ENCODE measurements at regions not wholly inside any gene's neighbourhood (a gene's known extent, or its start where the extent isn't known, plus 50 kb on each side); places are given as distances from the start of the nearest gene placed in this dataset.
"Not testable (repeated sequence)": the region's sequence is repeated elsewhere in the genome, so short reads cannot be mapped to it uniquely, and the experiment has no call there.

DNA sequence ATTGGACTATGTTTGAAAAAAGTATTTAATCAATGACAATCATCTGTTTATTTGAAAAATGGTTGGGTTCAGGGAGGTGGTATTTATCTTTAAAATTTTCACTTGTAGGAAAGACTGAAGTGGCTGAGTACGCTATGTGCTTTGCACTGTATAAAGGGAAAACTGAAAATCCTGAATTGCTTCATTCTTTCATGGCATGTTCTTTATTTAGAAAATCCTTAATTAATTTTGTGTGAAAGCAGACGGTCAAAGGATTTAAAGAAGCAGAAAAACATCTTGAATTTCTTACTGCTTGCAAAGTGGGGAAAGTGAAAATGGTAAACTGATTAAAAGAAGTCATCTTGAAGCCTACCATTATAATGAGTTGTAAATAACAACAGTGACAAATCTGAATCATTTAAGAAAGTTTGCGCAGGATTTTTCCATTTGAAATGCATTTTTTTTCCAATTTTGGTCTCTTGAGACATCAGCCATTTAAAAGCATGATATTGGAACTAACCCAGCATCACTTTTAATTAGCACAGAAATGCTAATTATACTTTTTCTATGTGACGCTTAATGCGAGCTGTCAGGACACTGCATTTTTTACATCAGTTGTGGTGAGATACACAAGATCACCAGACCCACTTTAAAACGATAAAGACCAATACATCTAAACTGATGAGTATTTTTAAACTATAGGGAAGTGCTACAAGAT, 169.0 kb downstream of the NEDD1 start:
- H3K27ac ChIP-seq (ENCODE audit: low read depth, low read length) = no peak overlapping the region
- H3K27me3 ChIP-seq (ENCODE audit: control insufficient read depth, insufficient read depth, low read length) = no peaks in the 10 kb centered on the region
- H3K4me1 ChIP-seq (ENCODE audit: control insufficient read depth, insufficient read depth, low read length) = peaks cover 6% of the 10 kb centered on the region
- no peaks in the 10 kb centered on the region for H3K9me3 ChIP-seq (ENCODE audit: control insufficient read depth, insufficient read depth, low read length)
- H3K36me3 ChIP-seq (ENCODE audit: control insufficient read depth, insufficient read depth, low read length) = no peaks in the 10 kb centered on the region
- DNase-seq (ENCODE audit: low read depth in 4 of 6, low spot score in 6 of 6) = peak in 2 of 6 donors; percentile 11 to 65
- H3K4me3 ChIP-seq (ENCODE audit: low read depth, low read length) = no peak overlapping the region
- WGBS (ENCODE audit: insufficient coverage) = no CpG with 5 or more reads among the region's 6 CpGs

DNA sequence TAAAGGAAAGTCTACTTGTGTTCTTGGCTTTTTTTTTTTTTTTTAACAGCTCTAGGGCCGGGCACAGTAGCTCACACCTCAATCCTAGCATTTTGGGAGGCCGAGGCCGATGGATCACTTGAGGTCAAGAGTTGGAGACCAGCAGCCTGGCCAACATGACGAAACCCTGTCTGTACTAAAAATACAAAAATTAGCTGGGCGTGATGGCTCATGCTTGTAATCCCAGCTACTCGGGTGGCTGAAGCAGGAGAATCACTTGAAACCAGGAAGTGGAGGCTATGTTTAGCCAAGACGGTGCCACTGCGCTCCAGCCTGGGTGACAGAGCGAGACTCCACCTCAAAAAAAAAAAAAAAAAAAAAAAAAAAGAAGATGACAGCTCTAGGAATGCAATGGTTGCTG, 169.9 kb downstream of the NEDD1 start:
- 86% methylated on average over 3 of the region's 9 CpGs for WGBS (ENCODE audit: insufficient coverage)
- DNase-seq (ENCODE audit: low read depth in 4 of 6, low spot score in 6 of 6); H3K4me3 ChIP-seq (ENCODE audit: low read depth, low read length); H3K9me3 ChIP-seq (ENCODE audit: control insufficient read depth, insufficient read depth, low read length); H3K27me3 ChIP-seq (ENCODE audit: control insufficient read depth, insufficient read depth, low read length); H3K4me1 ChIP-seq (ENCODE audit: control insufficient read depth, insufficient read depth, low read length); H3K36me3 ChIP-seq (ENCODE audit: control insufficient read depth, insufficient read depth, low read length); H3K27ac ChIP-seq (ENCODE audit: low read depth, low read length): not testable (repeated sequence)

- no peaks in the 10 kb centered on the region for H3K9me3 ChIP-seq (ENCODE audit: control insufficient read depth, insufficient read depth, low read length)
- no peaks in the 10 kb centered on the region for H3K36me3 ChIP-seq (ENCODE audit: control insufficient read depth, insufficient read depth, low read length)
- H3K27me3 ChIP-seq (ENCODE audit: control insufficient read depth, insufficient read depth, low read length) = no peaks in the 10 kb centered on the region
- no peak overlapping the region for H3K4me3 ChIP-seq (ENCODE audit: low read depth, low read length)
- no peaks in the 10 kb centered on the region for H3K4me1 ChIP-seq (ENCODE audit: control insufficient read depth, insufficient read depth, low read length)
- no peak overlapping the region for H3K27ac ChIP-seq (ENCODE audit: low read depth, low read length)
- DNase-seq (ENCODE audit: low read depth in 4 of 6, low spot score in 6 of 6) = no peak
Measured at GRCh38 chr12:97082029-97082428, 175.0 kb downstream of the NEDD1 start.

DNA sequence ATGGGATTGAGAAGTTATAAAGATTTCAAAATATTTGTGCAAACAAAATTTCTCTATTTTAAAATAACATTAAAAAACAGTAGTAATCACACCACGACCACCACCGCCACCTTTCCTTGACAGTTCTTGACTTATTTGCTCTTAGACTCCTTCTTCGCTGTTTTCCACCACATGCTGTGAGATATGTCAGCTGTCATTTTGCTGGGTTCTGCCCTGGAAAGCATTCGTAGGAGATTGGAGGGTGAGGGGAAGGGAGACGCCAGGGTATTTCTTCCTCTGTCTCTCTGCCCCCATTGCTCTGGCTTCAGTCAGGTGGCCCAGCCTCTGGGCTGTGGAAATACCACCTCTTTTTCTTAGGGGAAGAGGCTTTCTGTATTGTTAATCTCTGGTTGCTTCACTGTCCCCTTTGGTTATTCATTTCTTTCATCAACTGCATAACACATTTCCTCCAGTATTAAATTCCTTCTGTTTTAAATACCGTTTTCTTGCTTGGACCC, 186.2 kb downstream of the NEDD1 start:
- Histone ChIP-seq H3K4me3 (ENCODE audit: low read depth, low read length) (no peak overlapping the region), H3K27ac (ENCODE audit: low read depth, low read length) (no peak overlapping the region), H3K36me3 (ENCODE audit: control insufficient read depth, insufficient read depth, low read length) (no peaks in the 10 kb centered on the region), H3K27me3 (ENCODE audit: control insufficient read depth, insufficient read depth, low read length) (no peaks in the 10 kb centered on the region), H3K4me1 (ENCODE audit: control insufficient read depth, insufficient read depth, low read length) (no peaks in the 10 kb centered on the region), H3K9me3 (ENCODE audit: control insufficient read depth, insufficient read depth, low read length) (no peaks in the 10 kb centered on the region)
- 67% methylated on average over 2 of the region's 6 CpGs for WGBS (ENCODE audit: insufficient coverage)
- DNase-seq (ENCODE audit: low read depth in 4 of 6, low spot score in 6 of 6) = no peak

DNA sequence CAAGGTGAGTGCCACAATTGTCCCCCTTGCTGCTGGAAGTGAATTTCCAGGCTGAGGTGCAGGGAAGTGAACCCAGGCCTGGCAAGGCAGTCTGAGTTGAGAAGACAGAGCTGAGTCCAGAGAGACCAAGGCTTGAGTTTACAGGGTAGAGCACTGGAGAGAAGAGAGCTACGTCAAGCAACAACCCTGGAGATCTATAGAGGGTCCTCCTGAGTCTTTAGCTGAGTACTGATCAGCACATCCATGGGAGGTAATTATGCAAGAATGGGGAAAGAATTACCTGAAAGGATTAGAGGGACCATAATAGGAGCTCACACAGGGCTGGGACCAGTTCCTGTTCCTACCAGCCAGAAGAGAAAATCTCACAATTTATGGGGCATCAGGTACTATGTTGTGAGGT, 190.7 kb downstream of the NEDD1 start:
- Histone ChIP-seq H3K4me3 (ENCODE audit: low read depth, low read length) (no peak overlapping the region), H3K36me3 (ENCODE audit: control insufficient read depth, insufficient read depth, low read length) (no peaks in the 10 kb centered on the region), H3K27me3 (ENCODE audit: control insufficient read depth, insufficient read depth, low read length) (no peaks in the 10 kb centered on the region), H3K27ac (ENCODE audit: low read depth, low read length) (no peak overlapping the region), H3K4me1 (ENCODE audit: control insufficient read depth, insufficient read depth, low read length) (no peaks in the 10 kb centered on the region), H3K9me3 (ENCODE audit: control insufficient read depth, insufficient read depth, low read length) (no peaks in the 10 kb centered on the region)
- 91% methylated on average over 1 of the region's 1 CpG for WGBS (ENCODE audit: insufficient coverage)
- DNase-seq (ENCODE audit: low read depth in 4 of 6, low spot score in 6 of 6) = no peak

DNA sequence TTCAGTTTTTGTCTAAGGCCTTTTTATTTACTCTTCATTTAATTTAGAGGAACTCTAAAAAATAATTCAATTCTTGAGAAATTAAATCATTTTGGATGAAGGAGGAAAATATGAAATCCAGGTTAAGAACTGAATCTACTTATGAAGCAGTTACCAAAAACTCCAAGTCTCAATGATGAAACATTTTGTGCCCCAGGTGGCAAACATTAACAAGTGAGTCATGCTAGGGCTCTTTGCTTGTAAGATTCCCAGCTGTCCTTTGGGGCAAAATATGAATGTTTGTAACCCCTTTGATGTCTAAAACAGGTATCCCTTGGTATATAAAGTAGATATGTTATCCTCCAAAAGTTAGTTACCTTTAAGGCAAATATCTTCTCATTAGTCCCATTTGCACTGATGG, 202.4 kb downstream of the NEDD1 start:
- Histone ChIP-seq H3K27ac (ENCODE audit: low read depth, low read length) (no peak overlapping the region), H3K27me3 (ENCODE audit: control insufficient read depth, insufficient read depth, low read length) (no peaks in the 10 kb centered on the region), H3K9me3 (ENCODE audit: control insufficient read depth, insufficient read depth, low read length) (no peaks in the 10 kb centered on the region), H3K36me3 (ENCODE audit: control insufficient read depth, insufficient read depth, low read length) (no peaks in the 10 kb centered on the region), H3K4me1 (ENCODE audit: control insufficient read depth, insufficient read depth, low read length) (no peaks in the 10 kb centered on the region), H3K4me3 (ENCODE audit: low read depth, low read length) (no peak overlapping the region)
- no peak for DNase-seq (ENCODE audit: low read depth in 4 of 6, low spot score in 6 of 6)

DNA sequence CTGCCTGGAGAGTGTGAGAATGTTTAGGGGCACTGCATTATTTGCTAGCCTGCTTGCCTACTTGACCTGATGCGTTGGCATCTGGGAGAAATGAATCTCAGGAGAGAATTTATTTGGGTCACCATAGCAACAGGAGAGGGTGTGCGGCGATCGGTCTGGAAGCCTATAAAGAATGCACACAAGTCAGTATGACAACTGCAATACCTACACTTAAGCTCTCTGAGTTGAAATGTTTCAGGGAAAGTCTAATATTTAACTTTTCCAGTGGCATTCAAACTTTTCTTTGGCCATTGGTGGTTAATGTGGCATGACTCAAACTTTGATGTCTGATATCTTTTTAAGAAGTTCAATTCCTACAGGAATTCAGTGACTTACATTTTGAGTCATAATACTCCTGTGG, 205.1 kb downstream of the NEDD1 start:
- Histone ChIP-seq H3K4me3 (ENCODE audit: low read depth, low read length) (no peak overlapping the region), H3K4me1 (ENCODE audit: control insufficient read depth, insufficient read depth, low read length) (no peaks in the 10 kb centered on the region), H3K27me3 (ENCODE audit: control insufficient read depth, insufficient read depth, low read length) (no peaks in the 10 kb centered on the region), H3K27ac (ENCODE audit: low read depth, low read length) (no peak overlapping the region), H3K9me3 (ENCODE audit: control insufficient read depth, insufficient read depth, low read length) (no peaks in the 10 kb centered on the region), H3K36me3 (ENCODE audit: control insufficient read depth, insufficient read depth, low read length) (no peaks in the 10 kb centered on the region)
- DNase-seq (ENCODE audit: low read depth in 4 of 6, low spot score in 6 of 6) = peak in 1 of 6 donors; percentile 38
- WGBS (ENCODE audit: insufficient coverage) = no CpG with 5 or more reads among the region's 4 CpGs

- peak in 2 of 6 donors; percentile 6 to 48 for DNase-seq (ENCODE audit: low read depth in 4 of 6, low spot score in 6 of 6)
- no peak overlapping the region for H3K4me3 ChIP-seq (ENCODE audit: low read depth, low read length)
- no peaks in the 10 kb centered on the region for H3K9me3 ChIP-seq (ENCODE audit: control insufficient read depth, insufficient read depth, low read length)
- no peak overlapping the region for H3K27ac ChIP-seq (ENCODE audit: low read depth, low read length)
- no peaks in the 10 kb centered on the region for H3K4me1 ChIP-seq (ENCODE audit: control insufficient read depth, insufficient read depth, low read length)
- no peaks in the 10 kb centered on the region for H3K36me3 ChIP-seq (ENCODE audit: control insufficient read depth, insufficient read depth, low read length)
- WGBS (ENCODE audit: insufficient coverage) = 46% methylated on average over 5 of the region's 8 CpGs
- no peaks in the 10 kb centered on the region for H3K27me3 ChIP-seq (ENCODE audit: control insufficient read depth, insufficient read depth, low read length)
Measured at GRCh38 chr12:97118796-97119375, 211.8 kb downstream of the NEDD1 start.

- H3K27me3 ChIP-seq (ENCODE audit: control insufficient read depth, insufficient read depth, low read length) = no peaks in the 10 kb centered on the region
- no peaks in the 10 kb centered on the region for H3K9me3 ChIP-seq (ENCODE audit: control insufficient read depth, insufficient read depth, low read length)
- H3K36me3 ChIP-seq (ENCODE audit: control insufficient read depth, insufficient read depth, low read length) = no peaks in the 10 kb centered on the region
- H3K4me3 ChIP-seq (ENCODE audit: low read depth, low read length) = no peak overlapping the region
- no peak overlapping the region for H3K27ac ChIP-seq (ENCODE audit: low read depth, low read length)
- no peaks in the 10 kb centered on the region for H3K4me1 ChIP-seq (ENCODE audit: control insufficient read depth, insufficient read depth, low read length)
- DNase-seq (ENCODE audit: low read depth in 4 of 6, low spot score in 6 of 6) = no peak
- no CpG with 5 or more reads among the region's 2 CpGs for WGBS (ENCODE audit: insufficient coverage)
Measured at GRCh38 chr12:97127061-97127460, 220.0 kb downstream of the NEDD1 start.

DNA sequence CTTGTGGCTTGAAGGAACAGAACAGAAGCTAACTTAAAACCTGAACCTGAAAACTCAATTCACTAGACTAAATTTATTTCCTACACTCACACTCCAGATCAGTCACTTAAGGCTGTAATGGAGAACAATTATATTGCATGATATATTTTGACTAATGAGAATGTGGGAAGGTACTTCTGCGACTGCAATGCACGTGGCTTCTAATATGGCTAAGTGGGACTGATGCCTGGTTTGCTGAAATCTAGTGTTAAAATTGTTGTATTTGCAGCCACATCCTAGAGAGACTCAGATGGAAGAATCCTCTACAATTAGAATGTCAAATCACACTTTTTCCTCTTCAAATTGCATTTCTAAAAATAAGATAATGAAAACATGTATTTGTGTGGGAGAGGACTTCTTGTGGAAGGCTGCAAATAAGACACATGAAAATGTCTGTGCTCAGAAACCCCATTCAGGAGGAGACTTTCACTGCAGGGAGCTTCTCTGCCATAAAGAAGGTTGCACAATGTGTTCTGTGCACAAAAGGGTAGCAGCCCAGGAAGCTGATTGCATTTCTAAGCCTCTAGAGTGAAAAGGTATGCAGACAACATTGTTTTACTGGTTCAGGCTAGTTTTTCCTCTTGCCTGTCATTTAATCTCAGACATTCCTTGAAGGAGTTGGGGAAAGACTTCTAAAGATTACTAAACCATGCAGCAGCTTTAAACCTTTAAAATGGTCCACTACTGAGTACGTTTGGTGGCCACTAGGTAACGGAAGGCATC, 224.3 kb downstream of the NEDD1 start:
- no peak overlapping the region for H3K27ac ChIP-seq (ENCODE audit: low read depth, low read length)
- H3K9me3 ChIP-seq (ENCODE audit: control insufficient read depth, insufficient read depth, low read length) = no peaks in the 10 kb centered on the region
- WGBS (ENCODE audit: insufficient coverage) = 40% methylated on average over 1 of the region's 4 CpGs
- no peaks in the 10 kb centered on the region for H3K4me1 ChIP-seq (ENCODE audit: control insufficient read depth, insufficient read depth, low read length)
- peak in 2 of 6 donors; percentile 8 to 27 for DNase-seq (ENCODE audit: low read depth in 4 of 6, low spot score in 6 of 6)
- H3K4me3 ChIP-seq (ENCODE audit: low read depth, low read length) = no peak overlapping the region
- no peaks in the 10 kb centered on the region for H3K27me3 ChIP-seq (ENCODE audit: control insufficient read depth, insufficient read depth, low read length)
- no peaks in the 10 kb centered on the region for H3K36me3 ChIP-seq (ENCODE audit: control insufficient read depth, insufficient read depth, low read length)
